Parathyroid adenoma (tissue), 2 donors: ENCODE measurements at regions not wholly inside any gene's neighbourhood (a gene's known extent, or its start where the extent isn't known, plus 50 kb on each side); places are given as distances from the start of the nearest gene placed in this dataset.

Experiments
- H2AFZ ChIP-seq: fragments of 300-600 bp; sonication (generic); one replicate; pipeline ENCODE4 v1.7.0; 2017; ENCODE audit warnings: antibody characterized with exemption, mild to moderate bottlenecking
- H3K27ac ChIP-seq: fragments of 300-600 bp; sonication (generic); one replicate; pipeline ENCODE4 v1.7.0; 2017
- H3K27me3 ChIP-seq: fragments of 300-600 bp; sonication (generic); one replicate; pipeline ENCODE4 v1.7.0; 2017; ENCODE audit warnings: low read length; ENCODE audit not compliant: control insufficient read depth, insufficient read depth
- H3K36me3 ChIP-seq: fragments of 300-600 bp; sonication (generic); one replicate; pipeline ENCODE4 v1.7.0; 2017; ENCODE audit warnings: low read length; ENCODE audit not compliant: control insufficient read depth, insufficient read depth
- H3K4me1 ChIP-seq: fragments of 300-600 bp; sonication (generic); one replicate; pipeline ENCODE4 v1.7.0; 2017; ENCODE audit warnings: control low read depth
- H3K4me2 ChIP-seq: fragments of 300-600 bp; sonication (generic); one replicate; pipeline ENCODE4 v1.7.0; 2017; ENCODE audit warnings: low read length
- H3K4me3 ChIP-seq: fragments of 300-600 bp; sonication (generic); one replicate; pipeline ENCODE4 v1.7.0; 2017; ENCODE audit warnings: low read depth, low read length
- H3K79me2 ChIP-seq: fragments of 300-600 bp; sonication (generic); one replicate; pipeline ENCODE4 v1.7.0; 2017; ENCODE audit warnings: control low read depth
- H3K9ac ChIP-seq: fragments of 300-600 bp; sonication (generic); one replicate; pipeline ENCODE4 v1.7.0; 2017; ENCODE audit warnings: mild to moderate bottlenecking
- H3K9me3 ChIP-seq: fragments of 300-600 bp; sonication (generic); one replicate; pipeline ENCODE4 v1.7.0; 2017; ENCODE audit warnings: low read length; ENCODE audit not compliant: control insufficient read depth
- CTCF ChIP-seq: fragments of 300-600 bp; sonication (generic); IDR thresholded peaks from one replicate; pipeline ENCODE4 v1.7.0; 2017; ENCODE audit warnings: antibody characterized with exemption, mild to moderate bottlenecking
- donor health status: primary hyperparathyroidism.

DNA sequence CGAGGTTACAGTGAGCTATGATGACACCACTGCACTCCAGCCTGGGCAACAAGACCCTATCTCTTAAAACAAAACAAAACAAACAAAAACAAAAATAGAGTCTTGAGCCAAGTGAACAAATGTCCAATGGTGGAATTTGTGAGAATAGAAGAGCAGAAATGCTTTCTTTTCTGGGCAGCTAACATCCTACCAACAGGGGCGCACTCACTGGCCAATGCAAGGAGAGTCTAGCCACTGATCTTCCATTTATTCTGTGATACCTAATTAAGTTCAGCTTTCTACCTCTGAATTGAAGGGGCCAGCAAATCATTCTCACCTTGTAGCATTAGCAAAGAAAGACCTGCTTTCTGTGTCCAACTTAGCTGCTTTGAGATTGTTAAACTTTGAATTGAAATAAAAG lies 301.9 kb upstream of the NR2F2 start:
- no peak overlapping the region for H2AFZ ChIP-seq
- H3K27me3 ChIP-seq, result no peaks in the 10 kb centered on the region
- no peaks in the 10 kb centered on the region for H3K36me3 ChIP-seq
- H3K4me2 ChIP-seq, result no peak overlapping the region
- H3K9ac ChIP-seq, result no peak overlapping the region
- no peak overlapping the region for H3K4me3 ChIP-seq
- no peak overlapping the region for H3K27ac ChIP-seq
- no peaks in the 10 kb centered on the region for H3K79me2 ChIP-seq
- H3K9me3 ChIP-seq, result no peaks in the 10 kb centered on the region
- no peaks in the 10 kb centered on the region for H3K4me1 ChIP-seq
- TF ChIP-seq CTCF, result no peak

DNA sequence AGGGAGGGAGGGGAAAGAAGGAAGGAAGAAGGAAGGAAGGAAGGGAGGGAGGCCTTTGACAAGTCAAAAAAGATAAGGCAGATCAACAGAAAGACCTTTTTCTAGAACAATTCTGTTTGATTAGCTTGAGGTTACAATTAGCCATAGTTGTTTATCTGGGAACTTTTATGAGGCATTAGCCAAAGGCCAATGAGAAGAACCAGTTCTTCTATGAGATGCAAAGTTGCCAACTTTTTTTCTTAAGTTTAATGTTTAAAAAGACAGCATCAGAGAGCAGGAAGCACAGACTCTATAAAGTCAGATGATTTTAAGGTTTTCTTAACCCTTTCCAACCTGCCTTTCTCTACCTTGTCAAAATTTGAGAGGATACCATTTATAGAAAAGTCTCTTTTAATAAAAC lies 301.3 kb upstream of the NR2F2 start:
- Histone ChIP-seq H3K9ac (no peak overlapping the region), H2AFZ (no peak overlapping the region), H3K4me1 (no peaks in the 10 kb centered on the region), H3K27me3 (no peaks in the 10 kb centered on the region), H3K4me3 (no peak overlapping the region), H3K27ac (no peak overlapping the region), H3K79me2 (no peaks in the 10 kb centered on the region), H3K9me3 (no peaks in the 10 kb centered on the region), H3K36me3 (no peaks in the 10 kb centered on the region), H3K4me2 (no peak overlapping the region)
- no peak for TF ChIP-seq CTCF

DNA sequence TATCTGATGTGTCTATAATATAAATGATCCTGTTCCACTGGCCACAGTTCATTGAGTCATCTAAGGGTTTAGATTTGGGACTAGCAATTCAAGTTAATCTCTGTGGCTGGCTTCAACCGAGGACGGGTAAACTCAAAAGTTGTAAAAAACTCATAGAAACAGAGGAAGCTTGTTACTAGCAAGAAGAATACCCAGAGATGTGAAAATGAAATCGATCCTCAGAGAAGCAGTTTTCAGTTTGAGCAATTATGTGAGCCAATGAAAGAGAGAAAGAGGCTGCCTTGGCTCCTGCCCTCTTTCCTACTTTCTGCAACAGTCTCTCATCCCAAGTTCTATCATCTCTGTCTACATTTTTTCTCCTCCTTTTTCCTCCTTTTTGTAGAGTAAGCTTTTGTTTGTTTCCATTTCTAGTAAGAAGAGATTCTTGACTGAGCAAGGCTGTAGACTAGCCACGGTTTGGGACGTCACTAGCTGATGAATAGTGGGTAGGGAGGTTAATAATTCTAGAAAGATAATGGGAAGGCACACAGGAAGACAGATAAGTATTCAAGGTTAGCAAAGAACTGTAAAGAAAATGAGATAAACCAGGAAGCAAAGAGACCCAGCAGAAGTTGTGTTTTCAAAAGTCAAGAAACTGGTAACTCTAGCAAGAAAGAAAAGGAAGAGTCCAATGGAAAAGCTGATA lies 298.9 kb upstream of the NR2F2 start:
- Histone ChIP-seq H3K36me3 (no peaks in the 10 kb centered on the region), H3K9me3 (no peaks in the 10 kb centered on the region), H2AFZ (no peak overlapping the region), H3K9ac (no peak overlapping the region), H3K4me2 (no peak overlapping the region), H3K27me3 (no peaks in the 10 kb centered on the region), H3K27ac (no peak overlapping the region), H3K79me2 (no peaks in the 10 kb centered on the region), H3K4me1 (no peaks in the 10 kb centered on the region), H3K4me3 (no peak overlapping the region)
- TF ChIP-seq CTCF, result no peak

GRCh38 chr15:96035091-96035490 lies 295.4 kb upstream of the NR2F2 start:
- H3K27me3 ChIP-seq, result no peaks in the 10 kb centered on the region
- TF ChIP-seq CTCF, result no peak
- H3K27ac ChIP-seq, result no peak overlapping the region

GRCh38 chr15:96035635-96036034 lies 294.9 kb upstream of the NR2F2 start:
- Histone ChIP-seq H3K9ac (no peak overlapping the region), H3K27ac (no peak overlapping the region), H3K36me3 (no peaks in the 10 kb centered on the region), H3K9me3 (no peaks in the 10 kb centered on the region), H3K79me2 (no peaks in the 10 kb centered on the region), H2AFZ (no peak overlapping the region), H3K4me1 (no peaks in the 10 kb centered on the region), H3K4me3 (no peak overlapping the region), H3K4me2 (no peak overlapping the region), H3K27me3 (no peaks in the 10 kb centered on the region)
- no peak for TF ChIP-seq CTCF

More at GRCh38 chr15:96035091-96035490, 295.4 kb upstream of the NR2F2 start:
- H3K4me3 ChIP-seq, result no peak overlapping the region
- no peak overlapping the region for H3K4me2 ChIP-seq
- H3K79me2 ChIP-seq, result no peaks in the 10 kb centered on the region
- H3K4me1 ChIP-seq, result no peaks in the 10 kb centered on the region
- H3K9ac ChIP-seq, result no peak overlapping the region
- H3K36me3 ChIP-seq, result no peaks in the 10 kb centered on the region
- H3K9me3 ChIP-seq, result no peaks in the 10 kb centered on the region
- no peak overlapping the region for H2AFZ ChIP-seq
